GM23338 (cell line): ENCODE measurements at regions not wholly inside any gene's neighbourhood (a gene's known extent, or its start where the extent isn't known, plus 50 kb on each side); places are given as distances from the start of the nearest gene placed in this dataset.

Experiments used
- EZH2 ChIP-seq: fragments of 200-600 bp; sonication (generic); IDR thresholded peaks from one replicate; pipeline ENCODE4 v1.8.0; 2017; ENCODE audit warnings: antibody characterized with exemption, mild to moderate bottlenecking, low read depth; ENCODE audit not compliant: unreplicated experiment
- EZH2phosphoT487 ChIP-seq: fragments of 200-600 bp; sonication (generic); IDR thresholded peaks from one replicate; pipeline ENCODE4 v1.8.1; 2018; ENCODE audit warnings: antibody characterized with exemption; ENCODE audit not compliant: unreplicated experiment
- POLR2AphosphoS5 ChIP-seq: IDR thresholded peaks from 2 replicates; pipeline ENCODE4 v1.6.1; 2016; ENCODE audit warnings: antibody characterized with exemption, low read depth
- ZNF114 ChIP-seq: fragments of 250-450 bp; sonication (Bioruptor Pico); IDR thresholded peaks from 2 replicates; pipeline ENCODE4 v1.5.0; 2020; ENCODE audit warnings: mild to moderate bottlenecking, moderate library complexity
- ZNF331 ChIP-seq: fragments of 250-450 bp; sonication (Bioruptor Pico); IDR thresholded peaks from 2 replicates; pipeline ENCODE4 v1.5.0; 2020; ENCODE audit warnings: low read depth, mild to moderate bottlenecking, moderate library complexity
- TF ChIP-seq, protein P1 (sequence below), 2 experiments: fragments of 200-600 bp in 1 of 2; sonication (generic) in 1 of 2; conservative IDR thresholded peaks; 2 replicates each; pipeline versions ENCODE4 v1.5.1 to v1.6.1; 2016 to 2017; ENCODE audit warnings: antibody characterized with exemption in 2 of 2, low read depth in 2 of 2, mild to moderate bottlenecking in 2 of 2, moderate library complexity in 1 of 2
- TF ChIP-seq, protein P2 (sequence below): IDR thresholded peaks from one replicate; pipeline ENCODE4 v1.6.1; 2018; ENCODE audit warnings: antibody characterized with exemption; ENCODE audit not compliant: unreplicated experiment
- TF ChIP-seq, protein P3 (sequence below): IDR thresholded peaks from 2 replicates; pipeline ENCODE4 v1.6.1; 2016; ENCODE audit warnings: antibody characterized with exemption

DNA sequence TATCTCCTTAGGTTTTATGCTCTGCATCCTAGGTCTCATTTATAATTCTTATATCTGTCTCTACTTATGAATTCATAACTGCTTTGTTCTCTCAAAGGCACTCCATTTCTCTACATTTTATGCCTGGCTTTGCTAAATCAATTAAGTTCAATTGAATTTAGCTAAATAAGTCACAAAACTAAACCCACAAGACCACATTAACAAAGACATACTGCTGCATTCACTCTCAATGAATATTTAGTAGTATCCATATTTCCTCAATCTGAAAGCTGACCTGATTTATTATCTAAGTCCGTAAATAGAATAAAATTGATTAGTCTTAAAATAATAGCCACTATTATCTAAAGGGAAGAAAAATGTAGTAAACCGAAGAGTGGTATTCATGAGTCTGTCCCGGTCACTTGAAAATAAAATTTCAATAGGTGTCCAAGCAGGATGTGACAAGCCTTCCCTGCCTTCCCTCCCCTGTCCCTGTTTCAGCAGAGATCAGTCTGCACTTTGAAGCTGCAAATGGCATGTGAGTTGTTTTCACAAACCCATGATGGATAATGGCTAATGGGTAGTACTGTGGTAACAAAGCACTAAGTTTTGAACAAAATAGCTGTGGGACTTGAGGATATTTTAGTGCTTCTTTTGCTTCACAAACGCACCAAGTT is 295.0 kb upstream of the NCAM2 start:
- TF ChIP-seq, protein P1, sequence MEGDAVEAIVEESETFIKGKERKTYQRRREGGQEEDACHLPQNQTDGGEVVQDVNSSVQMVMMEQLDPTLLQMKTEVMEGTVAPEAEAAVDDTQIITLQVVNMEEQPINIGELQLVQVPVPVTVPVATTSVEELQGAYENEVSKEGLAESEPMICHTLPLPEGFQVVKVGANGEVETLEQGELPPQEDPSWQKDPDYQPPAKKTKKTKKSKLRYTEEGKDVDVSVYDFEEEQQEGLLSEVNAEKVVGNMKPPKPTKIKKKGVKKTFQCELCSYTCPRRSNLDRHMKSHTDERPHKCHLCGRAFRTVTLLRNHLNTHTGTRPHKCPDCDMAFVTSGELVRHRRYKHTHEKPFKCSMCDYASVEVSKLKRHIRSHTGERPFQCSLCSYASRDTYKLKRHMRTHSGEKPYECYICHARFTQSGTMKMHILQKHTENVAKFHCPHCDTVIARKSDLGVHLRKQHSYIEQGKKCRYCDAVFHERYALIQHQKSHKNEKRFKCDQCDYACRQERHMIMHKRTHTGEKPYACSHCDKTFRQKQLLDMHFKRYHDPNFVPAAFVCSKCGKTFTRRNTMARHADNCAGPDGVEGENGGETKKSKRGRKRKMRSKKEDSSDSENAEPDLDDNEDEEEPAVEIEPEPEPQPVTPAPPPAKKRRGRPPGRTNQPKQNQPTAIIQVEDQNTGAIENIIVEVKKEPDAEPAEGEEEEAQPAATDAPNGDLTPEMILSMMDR (conservative IDR thresholded peaks at IDR 0.05; ENCODE audit: low read depth in 2 of 2) = no peak
- TF ChIP-seq EZH2 (no peak), ZNF114 (CRISPR knock-in tag) (no peak), EZH2phosphoT487 (no peak), ZNF331 (CRISPR knock-in tag) (no peak), POLR2AphosphoS5 (no peak)
- TF ChIP-seq, protein P2, sequence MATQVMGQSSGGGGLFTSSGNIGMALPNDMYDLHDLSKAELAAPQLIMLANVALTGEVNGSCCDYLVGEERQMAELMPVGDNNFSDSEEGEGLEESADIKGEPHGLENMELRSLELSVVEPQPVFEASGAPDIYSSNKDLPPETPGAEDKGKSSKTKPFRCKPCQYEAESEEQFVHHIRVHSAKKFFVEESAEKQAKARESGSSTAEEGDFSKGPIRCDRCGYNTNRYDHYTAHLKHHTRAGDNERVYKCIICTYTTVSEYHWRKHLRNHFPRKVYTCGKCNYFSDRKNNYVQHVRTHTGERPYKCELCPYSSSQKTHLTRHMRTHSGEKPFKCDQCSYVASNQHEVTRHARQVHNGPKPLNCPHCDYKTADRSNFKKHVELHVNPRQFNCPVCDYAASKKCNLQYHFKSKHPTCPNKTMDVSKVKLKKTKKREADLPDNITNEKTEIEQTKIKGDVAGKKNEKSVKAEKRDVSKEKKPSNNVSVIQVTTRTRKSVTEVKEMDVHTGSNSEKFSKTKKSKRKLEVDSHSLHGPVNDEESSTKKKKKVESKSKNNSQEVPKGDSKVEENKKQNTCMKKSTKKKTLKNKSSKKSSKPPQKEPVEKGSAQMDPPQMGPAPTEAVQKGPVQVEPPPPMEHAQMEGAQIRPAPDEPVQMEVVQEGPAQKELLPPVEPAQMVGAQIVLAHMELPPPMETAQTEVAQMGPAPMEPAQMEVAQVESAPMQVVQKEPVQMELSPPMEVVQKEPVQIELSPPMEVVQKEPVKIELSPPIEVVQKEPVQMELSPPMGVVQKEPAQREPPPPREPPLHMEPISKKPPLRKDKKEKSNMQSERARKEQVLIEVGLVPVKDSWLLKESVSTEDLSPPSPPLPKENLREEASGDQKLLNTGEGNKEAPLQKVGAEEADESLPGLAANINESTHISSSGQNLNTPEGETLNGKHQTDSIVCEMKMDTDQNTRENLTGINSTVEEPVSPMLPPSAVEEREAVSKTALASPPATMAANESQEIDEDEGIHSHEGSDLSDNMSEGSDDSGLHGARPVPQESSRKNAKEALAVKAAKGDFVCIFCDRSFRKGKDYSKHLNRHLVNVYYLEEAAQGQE = no peak
- TF ChIP-seq, protein P3, sequence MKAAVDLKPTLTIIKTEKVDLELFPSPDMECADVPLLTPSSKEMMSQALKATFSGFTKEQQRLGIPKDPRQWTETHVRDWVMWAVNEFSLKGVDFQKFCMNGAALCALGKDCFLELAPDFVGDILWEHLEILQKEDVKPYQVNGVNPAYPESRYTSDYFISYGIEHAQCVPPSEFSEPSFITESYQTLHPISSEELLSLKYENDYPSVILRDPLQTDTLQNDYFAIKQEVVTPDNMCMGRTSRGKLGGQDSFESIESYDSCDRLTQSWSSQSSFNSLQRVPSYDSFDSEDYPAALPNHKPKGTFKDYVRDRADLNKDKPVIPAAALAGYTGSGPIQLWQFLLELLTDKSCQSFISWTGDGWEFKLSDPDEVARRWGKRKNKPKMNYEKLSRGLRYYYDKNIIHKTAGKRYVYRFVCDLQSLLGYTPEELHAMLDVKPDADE = no peak
